ENCODE measurements at regions not wholly inside any gene's neighbourhood (a gene's known extent, or its start where the extent isn't known, plus 50 kb on each side); places are given as distances from the start of the nearest gene placed in this dataset.
A peak's percentile ranks its signal among the peaks of the same experiment; 100 is the strongest.

DNA sequence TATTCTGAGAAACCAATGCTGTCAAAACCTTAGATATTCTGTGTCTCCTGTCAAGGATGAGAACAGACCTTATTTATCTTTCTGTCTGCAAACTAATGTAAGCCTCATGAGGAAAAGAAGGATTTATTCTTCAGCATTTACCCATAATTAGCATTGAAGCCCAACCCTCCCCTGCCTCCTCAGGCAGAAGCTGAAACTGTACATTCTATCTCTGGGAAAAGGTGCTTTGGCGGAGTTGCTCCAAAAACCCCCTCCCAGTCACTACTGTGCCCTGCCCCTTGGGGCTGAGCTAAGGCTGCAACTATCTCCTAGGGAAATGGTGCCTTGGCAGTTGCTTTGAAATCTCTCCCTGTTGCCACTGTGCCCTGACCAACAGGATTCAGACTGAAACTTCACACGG, 106.2 kb upstream of the TLR4 start:
- TF ChIP-seq, protein P1, sequence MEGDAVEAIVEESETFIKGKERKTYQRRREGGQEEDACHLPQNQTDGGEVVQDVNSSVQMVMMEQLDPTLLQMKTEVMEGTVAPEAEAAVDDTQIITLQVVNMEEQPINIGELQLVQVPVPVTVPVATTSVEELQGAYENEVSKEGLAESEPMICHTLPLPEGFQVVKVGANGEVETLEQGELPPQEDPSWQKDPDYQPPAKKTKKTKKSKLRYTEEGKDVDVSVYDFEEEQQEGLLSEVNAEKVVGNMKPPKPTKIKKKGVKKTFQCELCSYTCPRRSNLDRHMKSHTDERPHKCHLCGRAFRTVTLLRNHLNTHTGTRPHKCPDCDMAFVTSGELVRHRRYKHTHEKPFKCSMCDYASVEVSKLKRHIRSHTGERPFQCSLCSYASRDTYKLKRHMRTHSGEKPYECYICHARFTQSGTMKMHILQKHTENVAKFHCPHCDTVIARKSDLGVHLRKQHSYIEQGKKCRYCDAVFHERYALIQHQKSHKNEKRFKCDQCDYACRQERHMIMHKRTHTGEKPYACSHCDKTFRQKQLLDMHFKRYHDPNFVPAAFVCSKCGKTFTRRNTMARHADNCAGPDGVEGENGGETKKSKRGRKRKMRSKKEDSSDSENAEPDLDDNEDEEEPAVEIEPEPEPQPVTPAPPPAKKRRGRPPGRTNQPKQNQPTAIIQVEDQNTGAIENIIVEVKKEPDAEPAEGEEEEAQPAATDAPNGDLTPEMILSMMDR (IDR thresholded peaks at IDR 0.05; ENCODE audit: low read depth, low read length), result no peak
- no peak overlapping the region for H3K4me3 ChIP-seq
- no peaks in the 10 kb centered on the region for H3K4me1 ChIP-seq (ENCODE audit: low read depth)
- no peaks in the 10 kb centered on the region for H3K9me3 ChIP-seq (ENCODE audit: low read depth)
- no peaks in the 10 kb centered on the region for H3K27me3 ChIP-seq
- no peak for DNase-seq (ENCODE audit: low read depth in 1 of 2, low spot score in 1 of 2)
- H3K27ac ChIP-seq, result no peak overlapping the region
- H3K36me3 ChIP-seq, result no peaks in the 10 kb centered on the region

DNA sequence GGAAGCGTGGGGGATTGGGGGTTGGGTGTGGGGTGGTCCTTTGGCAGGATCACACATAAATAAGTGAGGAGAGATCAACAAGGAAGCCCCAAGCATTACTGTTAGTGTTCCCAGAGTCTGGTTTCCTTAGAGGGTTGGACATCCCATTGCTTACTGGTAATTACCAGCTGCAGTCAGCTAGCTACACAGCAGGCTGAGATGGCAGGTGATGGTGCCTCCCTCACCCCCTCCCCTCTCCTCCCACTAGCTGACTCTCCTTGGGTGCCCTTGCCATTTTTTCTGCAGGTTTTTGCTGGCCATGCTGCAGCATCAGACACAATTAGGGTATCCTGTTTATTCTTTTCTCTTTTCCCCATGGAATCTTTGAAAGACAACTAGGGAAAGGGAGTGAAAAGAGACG, 107.5 kb upstream of the TLR4 start:
- H3K36me3 ChIP-seq, result no peaks in the 10 kb centered on the region
- H3K27me3 ChIP-seq, result no peaks in the 10 kb centered on the region
- no peak overlapping the region for H3K4me3 ChIP-seq
- no peaks in the 10 kb centered on the region for H3K4me1 ChIP-seq (ENCODE audit: low read depth)
- no peak overlapping the region for H3K27ac ChIP-seq
- TF ChIP-seq, protein P1 (IDR thresholded peaks at IDR 0.05; ENCODE audit: low read depth, low read length), result no peak
- peak in 1 of 2 donors; percentile 1 for DNase-seq (ENCODE audit: low read depth in 1 of 2, low spot score in 1 of 2)
- no peaks in the 10 kb centered on the region for H3K9me3 ChIP-seq (ENCODE audit: low read depth)

DNA sequence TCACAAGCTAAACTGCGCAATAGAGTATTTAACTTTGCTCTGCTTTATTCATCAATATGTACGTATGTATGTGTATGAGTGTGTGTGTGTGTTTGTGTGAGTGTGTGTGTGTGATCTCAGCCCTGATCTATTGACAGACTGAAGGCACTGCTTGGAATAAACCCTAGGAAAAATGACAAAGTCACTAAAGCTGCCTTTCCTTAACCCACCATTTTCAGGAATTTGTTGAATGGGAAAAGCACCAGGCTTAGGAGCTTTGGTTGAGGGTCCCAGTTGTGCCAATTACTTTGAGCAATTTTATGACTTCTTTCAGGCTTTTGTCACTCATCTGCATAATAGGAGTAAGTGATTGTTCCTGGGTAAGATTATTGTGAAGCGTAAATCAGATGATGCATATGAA, 108.6 kb upstream of the TLR4 start:
- Histone ChIP-seq H3K27me3 (no peaks in the 10 kb centered on the region), H3K4me3 (no peak overlapping the region), H3K4me1 (ENCODE audit: low read depth) (no peaks in the 10 kb centered on the region), H3K9me3 (ENCODE audit: low read depth) (no peaks in the 10 kb centered on the region), H3K27ac (no peak overlapping the region), H3K36me3 (no peaks in the 10 kb centered on the region)
- TF ChIP-seq, protein P1 (IDR thresholded peaks at IDR 0.05; ENCODE audit: low read depth, low read length), result no peak
- DNase-seq (ENCODE audit: low read depth in 1 of 2, low spot score in 1 of 2), result no peak

DNA sequence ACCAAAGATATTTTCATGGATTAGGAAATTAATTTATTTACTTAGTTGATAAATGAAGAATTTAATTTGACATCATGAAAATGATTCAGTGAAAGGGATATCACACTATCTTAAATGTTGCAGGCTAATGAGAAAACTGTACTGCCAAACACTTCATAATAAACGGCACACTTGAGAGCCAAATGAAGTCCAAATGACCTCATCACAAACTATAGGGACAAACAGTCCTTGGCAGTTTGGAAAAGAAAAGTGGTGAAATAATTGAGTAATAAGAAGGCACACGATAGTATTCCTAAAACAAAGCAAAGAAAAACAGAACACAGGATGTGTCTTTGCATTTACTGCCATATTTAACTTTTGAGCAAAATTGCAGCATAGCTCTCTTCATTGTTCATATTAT, 116.9 kb upstream of the TLR4 start:
- Histone ChIP-seq H3K4me1 (ENCODE audit: low read depth) (no peaks in the 10 kb centered on the region), H3K9me3 (ENCODE audit: low read depth) (peaks cover 5% of the 10 kb centered on the region), H3K4me3 (no peak overlapping the region), H3K36me3 (no peaks in the 10 kb centered on the region), H3K27me3 (no peaks in the 10 kb centered on the region), H3K27ac (no peak overlapping the region)
- no peak for DNase-seq (ENCODE audit: low read depth in 1 of 2, low spot score in 1 of 2)
- TF ChIP-seq, protein P1 (IDR thresholded peaks at IDR 0.05; ENCODE audit: low read depth, low read length), result no peak

DNA sequence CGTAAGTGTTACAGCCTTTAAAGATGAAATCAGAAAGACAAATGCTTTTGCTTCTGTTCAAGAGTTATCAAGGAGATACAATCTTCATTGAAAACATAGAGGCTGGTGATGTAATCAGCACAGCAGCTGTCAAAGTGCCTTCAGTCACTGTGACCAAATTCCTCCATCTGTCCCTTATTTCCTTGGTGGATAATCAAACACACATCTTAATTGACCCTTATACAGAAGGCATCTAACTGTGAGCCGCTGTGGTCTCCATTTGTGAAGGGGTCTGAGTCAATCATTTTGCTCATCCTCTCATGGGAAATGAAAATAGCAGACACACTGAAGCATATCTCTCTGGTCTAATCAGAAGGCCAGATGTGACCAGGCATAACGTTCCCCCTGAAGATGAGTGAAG, 130.1 kb upstream of the TLR4 start:
- Histone ChIP-seq H3K36me3 (no peaks in the 10 kb centered on the region), H3K4me3 (no peak overlapping the region), H3K27me3 (no peaks in the 10 kb centered on the region), H3K4me1 (ENCODE audit: low read depth) (no peaks in the 10 kb centered on the region), H3K27ac (no peak overlapping the region), H3K9me3 (ENCODE audit: low read depth) (no peaks in the 10 kb centered on the region)
- TF ChIP-seq, protein P1 (IDR thresholded peaks at IDR 0.05; ENCODE audit: low read depth, low read length), result no peak
- DNase-seq (ENCODE audit: low read depth in 1 of 2, low spot score in 1 of 2), result no peak

DNA sequence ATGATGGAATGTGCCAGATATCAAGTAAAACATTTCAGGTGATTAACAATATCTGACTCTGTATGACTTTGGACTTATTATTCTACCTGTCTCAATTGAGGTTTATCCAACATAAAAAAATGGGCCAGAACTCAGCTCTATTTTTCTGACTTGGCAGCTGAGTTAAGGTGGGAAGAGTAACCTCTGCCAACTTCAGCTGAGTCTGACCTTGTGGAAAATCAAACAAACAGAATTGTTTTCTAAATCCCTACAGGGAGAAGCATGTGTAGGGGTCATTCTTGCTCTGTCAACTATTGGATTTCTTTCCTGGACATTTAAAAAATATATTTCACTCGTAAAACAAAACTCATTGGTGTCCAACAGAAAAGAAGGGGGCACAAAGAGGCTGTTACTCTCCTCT, 139.4 kb upstream of the TLR4 start:
- Histone ChIP-seq H3K4me1 (ENCODE audit: low read depth) (no peaks in the 10 kb centered on the region), H3K4me3 (no peak overlapping the region), H3K27me3 (no peaks in the 10 kb centered on the region), H3K9me3 (ENCODE audit: low read depth) (no peaks in the 10 kb centered on the region), H3K36me3 (no peaks in the 10 kb centered on the region), H3K27ac (no peak overlapping the region)
- TF ChIP-seq, protein P1 (IDR thresholded peaks at IDR 0.05; ENCODE audit: low read depth, low read length), result no peak
- no peak for DNase-seq (ENCODE audit: low read depth in 1 of 2, low spot score in 1 of 2)

Data from cardiac muscle cell (in vitro differentiated cells and primary cell).